ENCODE measurements at regions not wholly inside any gene's neighbourhood (a gene's known extent, or its start where the extent isn't known, plus 50 kb on each side); places are given as distances from the start of the nearest gene placed in this dataset.

DNA sequence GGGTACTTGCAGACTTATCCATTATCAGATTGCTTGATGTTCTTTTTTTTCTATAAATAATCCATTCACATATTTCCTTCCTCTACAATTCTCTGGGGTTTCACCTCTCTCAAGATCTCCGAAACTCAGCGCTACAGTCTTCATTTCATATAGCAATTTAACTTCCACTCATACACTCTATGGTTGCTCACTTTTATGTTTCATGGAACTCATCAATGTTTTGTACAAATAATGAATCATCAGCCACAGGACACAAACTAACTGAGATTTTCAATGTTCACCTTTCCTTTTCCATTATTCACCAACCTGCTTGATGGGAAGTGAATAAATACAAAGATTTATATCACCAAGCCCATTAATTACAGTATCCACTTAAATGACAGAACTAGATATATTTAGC is 534.7 kb downstream of the LRFN5 start:
- TF ChIP-seq ZNF514 (tag by site-specific recombination; IDR thresholded peaks at IDR 0.05) (no peak), KLF1 (tag by site-specific recombination; IDR thresholded peaks at IDR 0.05) (no peak), GFI1B (tag by site-specific recombination; IDR thresholded peaks at IDR 0.05) (no peak), GLIS1 (tag by site-specific recombination; IDR thresholded peaks at IDR 0.05) (no peak), ZNF529 (tag by site-specific recombination; IDR thresholded peaks at IDR 0.05; ENCODE audit: insufficient replicate concordance) (no peak), ZNF274 (IDR thresholded peaks at IDR 0.05; ENCODE audit: low read length) (no peak), ZNF274 (tag by site-specific recombination; IDR thresholded peaks at IDR 0.05; ENCODE audit: borderline replicate concordance) (no peak), BCL11A (tag by site-specific recombination; IDR thresholded peaks at IDR 0.05; ENCODE audit: low read depth) (no peak)
- TF ChIP-seq, protein P1, sequence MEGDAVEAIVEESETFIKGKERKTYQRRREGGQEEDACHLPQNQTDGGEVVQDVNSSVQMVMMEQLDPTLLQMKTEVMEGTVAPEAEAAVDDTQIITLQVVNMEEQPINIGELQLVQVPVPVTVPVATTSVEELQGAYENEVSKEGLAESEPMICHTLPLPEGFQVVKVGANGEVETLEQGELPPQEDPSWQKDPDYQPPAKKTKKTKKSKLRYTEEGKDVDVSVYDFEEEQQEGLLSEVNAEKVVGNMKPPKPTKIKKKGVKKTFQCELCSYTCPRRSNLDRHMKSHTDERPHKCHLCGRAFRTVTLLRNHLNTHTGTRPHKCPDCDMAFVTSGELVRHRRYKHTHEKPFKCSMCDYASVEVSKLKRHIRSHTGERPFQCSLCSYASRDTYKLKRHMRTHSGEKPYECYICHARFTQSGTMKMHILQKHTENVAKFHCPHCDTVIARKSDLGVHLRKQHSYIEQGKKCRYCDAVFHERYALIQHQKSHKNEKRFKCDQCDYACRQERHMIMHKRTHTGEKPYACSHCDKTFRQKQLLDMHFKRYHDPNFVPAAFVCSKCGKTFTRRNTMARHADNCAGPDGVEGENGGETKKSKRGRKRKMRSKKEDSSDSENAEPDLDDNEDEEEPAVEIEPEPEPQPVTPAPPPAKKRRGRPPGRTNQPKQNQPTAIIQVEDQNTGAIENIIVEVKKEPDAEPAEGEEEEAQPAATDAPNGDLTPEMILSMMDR (tag by site-specific recombination; IDR thresholded peaks at IDR 0.05) = no peak
- TF ChIP-seq, protein P2, sequence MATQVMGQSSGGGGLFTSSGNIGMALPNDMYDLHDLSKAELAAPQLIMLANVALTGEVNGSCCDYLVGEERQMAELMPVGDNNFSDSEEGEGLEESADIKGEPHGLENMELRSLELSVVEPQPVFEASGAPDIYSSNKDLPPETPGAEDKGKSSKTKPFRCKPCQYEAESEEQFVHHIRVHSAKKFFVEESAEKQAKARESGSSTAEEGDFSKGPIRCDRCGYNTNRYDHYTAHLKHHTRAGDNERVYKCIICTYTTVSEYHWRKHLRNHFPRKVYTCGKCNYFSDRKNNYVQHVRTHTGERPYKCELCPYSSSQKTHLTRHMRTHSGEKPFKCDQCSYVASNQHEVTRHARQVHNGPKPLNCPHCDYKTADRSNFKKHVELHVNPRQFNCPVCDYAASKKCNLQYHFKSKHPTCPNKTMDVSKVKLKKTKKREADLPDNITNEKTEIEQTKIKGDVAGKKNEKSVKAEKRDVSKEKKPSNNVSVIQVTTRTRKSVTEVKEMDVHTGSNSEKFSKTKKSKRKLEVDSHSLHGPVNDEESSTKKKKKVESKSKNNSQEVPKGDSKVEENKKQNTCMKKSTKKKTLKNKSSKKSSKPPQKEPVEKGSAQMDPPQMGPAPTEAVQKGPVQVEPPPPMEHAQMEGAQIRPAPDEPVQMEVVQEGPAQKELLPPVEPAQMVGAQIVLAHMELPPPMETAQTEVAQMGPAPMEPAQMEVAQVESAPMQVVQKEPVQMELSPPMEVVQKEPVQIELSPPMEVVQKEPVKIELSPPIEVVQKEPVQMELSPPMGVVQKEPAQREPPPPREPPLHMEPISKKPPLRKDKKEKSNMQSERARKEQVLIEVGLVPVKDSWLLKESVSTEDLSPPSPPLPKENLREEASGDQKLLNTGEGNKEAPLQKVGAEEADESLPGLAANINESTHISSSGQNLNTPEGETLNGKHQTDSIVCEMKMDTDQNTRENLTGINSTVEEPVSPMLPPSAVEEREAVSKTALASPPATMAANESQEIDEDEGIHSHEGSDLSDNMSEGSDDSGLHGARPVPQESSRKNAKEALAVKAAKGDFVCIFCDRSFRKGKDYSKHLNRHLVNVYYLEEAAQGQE (tag by site-specific recombination; IDR thresholded peaks at IDR 0.05) = no peak
- TF ChIP-seq, protein P3, sequence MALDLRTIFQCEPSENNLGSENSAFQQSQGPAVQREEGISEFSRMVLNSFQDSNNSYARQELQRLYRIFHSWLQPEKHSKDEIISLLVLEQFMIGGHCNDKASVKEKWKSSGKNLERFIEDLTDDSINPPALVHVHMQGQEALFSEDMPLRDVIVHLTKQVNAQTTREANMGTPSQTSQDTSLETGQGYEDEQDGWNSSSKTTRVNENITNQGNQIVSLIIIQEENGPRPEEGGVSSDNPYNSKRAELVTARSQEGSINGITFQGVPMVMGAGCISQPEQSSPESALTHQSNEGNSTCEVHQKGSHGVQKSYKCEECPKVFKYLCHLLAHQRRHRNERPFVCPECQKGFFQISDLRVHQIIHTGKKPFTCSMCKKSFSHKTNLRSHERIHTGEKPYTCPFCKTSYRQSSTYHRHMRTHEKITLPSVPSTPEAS (tag by site-specific recombination; IDR thresholded peaks at IDR 0.05) = no peak

Data from HEK293 (cell line).